ENCODE measurements at regions not wholly inside any gene's neighbourhood (a gene's known extent, or its start where the extent isn't known, plus 50 kb on each side); places are given as distances from the start of the nearest gene placed in this dataset.

GRCh38 chr3:106206613-106207012 lies 337.8 kb upstream of the CBLB start:
- TF ChIP-seq CTCF (IDR thresholded peaks at IDR 0.05; ENCODE audit: low read depth, low read length), result no peak
- no peak for DNase-seq (ENCODE audit: extremely low read depth, low read depth)

- TF ChIP-seq CTCF (IDR thresholded peaks at IDR 0.05; ENCODE audit: low read depth, low read length), result no peak
- DNase-seq (ENCODE audit: extremely low read depth, low read depth), result no peak
Observed at GRCh38 chr3:106208251-106208650, 339.4 kb upstream of the CBLB start.

GRCh38 chr3:106208967-106209366 lies 340.2 kb upstream of the CBLB start:
- peak; percentile 25 for TF ChIP-seq CTCF (IDR thresholded peaks at IDR 0.05; ENCODE audit: low read depth, low read length)
- DNase-seq (ENCODE audit: extremely low read depth, low read depth), result no peak

GRCh38 chr3:106209482-106209881 lies 340.7 kb upstream of the CBLB start:
- DNase-seq (ENCODE audit: extremely low read depth, low read depth), result no peak
- no peak for TF ChIP-seq CTCF (IDR thresholded peaks at IDR 0.05; ENCODE audit: low read depth, low read length)

GRCh38 chr3:106210923-106211322 lies 342.1 kb upstream of the CBLB start:
- no peak for DNase-seq (ENCODE audit: extremely low read depth, low read depth)
- no peak for TF ChIP-seq CTCF (IDR thresholded peaks at IDR 0.05; ENCODE audit: low read depth, low read length)

GRCh38 chr3:106212665-106213222 lies 343.9 kb upstream of the CBLB start:
- no peak for TF ChIP-seq CTCF (IDR thresholded peaks at IDR 0.05; ENCODE audit: low read depth, low read length)
- DNase-seq (ENCODE audit: extremely low read depth, low read depth), result no peak

GRCh38 chr3:106213954-106214353 lies 345.1 kb upstream of the CBLB start:
- no peak for DNase-seq (ENCODE audit: extremely low read depth, low read depth)
- no peak for TF ChIP-seq CTCF (IDR thresholded peaks at IDR 0.05; ENCODE audit: low read depth, low read length)
